ENCODE measurements at regions not wholly inside any gene's neighbourhood (a gene's known extent, or its start where the extent isn't known, plus 50 kb on each side); places are given as distances from the start of the nearest gene placed in this dataset.

- TF ChIP-seq CTCF (IDR thresholded peaks at IDR 0.05; ENCODE audit: insufficient read depth, low read depth, low read length) (no peak), EZH2 (IDR thresholded peaks at IDR 0.05; ENCODE audit: insufficient read depth, low read length) (no peak)
Observed at GRCh38 chr12:42741091-42741490, 151.5 kb upstream of the PRICKLE1 start.
